B cell (primary cell): ENCODE measurements at regions not wholly inside any gene's neighbourhood (a gene's known extent, or its start where the extent isn't known, plus 50 kb on each side); places are given as distances from the start of the nearest gene placed in this dataset.
"Not testable (repeated sequence)": the region's sequence is repeated elsewhere in the genome, so short reads cannot be mapped to it uniquely, and the experiment has no call there.

Experiments used
- ATAC-seq: fragments of 200-7000 bp; cut with Tn5 transposase; one replicate; pipeline ENCODE4 v1.10.0; 2021; ENCODE audit warnings: low read depth, mild to moderate bottlenecking, moderate number of reproducible peaks, moderate library complexity
- CTCF ChIA-PET: fragments of 350-600 bp; sonication (Branson Sonifier 250); formaldehyde crosslinking; loops from one replicate; lab custom pipeline; 2021; ENCODE audit warnings: antibody characterized with exemption, inconsistent platforms; lab: Charles Lee
- POLR2A ChIA-PET: fragments of 350-600 bp; sonication (Branson Sonifier 250); formaldehyde crosslinking; loops from one replicate; lab custom pipeline; 2021; ENCODE audit warnings: antibody characterized with exemption; lab: Charles Lee
- DNase-seq: peaks from one replicate; pipeline ENCODE4 v3.0.0; 2013
- H2AFZ ChIP-seq: 2 replicates; pipeline ENCODE4 v1.6.1; 2012; ENCODE audit warnings: mild to moderate bottlenecking, low read depth, low read length; ENCODE audit not compliant: insufficient read depth, poor library complexity, severe bottlenecking
- H3K27ac ChIP-seq, 2 donors: 1 replicate in 1 of 2; 2 replicates in 1 of 2; pipeline ENCODE4 v1.5.1; 2012 to 2013; ENCODE audit warnings: low read length in 2 of 2, mild to moderate bottlenecking in 2 of 2, moderate library complexity in 1 of 2
- H3K27me3 ChIP-seq, 4 experiments: fragments of 200-600 bp in 1 of 4; sonication (generic) in 1 of 4; replicated peaks in 1 of 4; 1 replicate in 2 of 4; 2 replicates in 2 of 4; pipeline versions ENCODE4 v1.6.1 to v1.7.0; 2013 to 2016; ENCODE audit warnings: low read length in 3 of 4, mild to moderate bottlenecking in 2 of 4, mixed read lengths in 1 of 4, moderate library complexity in 1 of 4; ENCODE audit not compliant: insufficient read depth in 4 of 4, control insufficient read depth in 3 of 4; ENCODE audit errors: control extremely low read depth in 1 of 4
- H3K36me3 ChIP-seq, 2 experiments: replicated peaks in 1 of 2; 1 replicate in 1 of 2; 2 replicates in 1 of 2; pipeline versions ENCODE4 v1.6.1 to v1.7.1; 2013; ENCODE audit warnings: low read length in 1 of 2; ENCODE audit not compliant: insufficient read depth in 2 of 2, control insufficient read depth in 1 of 2; ENCODE audit errors: control extremely low read depth in 1 of 2, extremely low read depth in 1 of 2
- H3K4me1 ChIP-seq, 2 donors: fragments of 200-600 bp in 1 of 2; sonication (generic) in 1 of 2; 1 replicate in 1 of 2; 2 replicates in 1 of 2; pipeline versions ENCODE4 v1.5.1 to v1.6.1; 2013 to 2017; ENCODE audit warnings: low read length in 2 of 2; ENCODE audit not compliant: control insufficient read depth in 2 of 2, insufficient read depth in 2 of 2
- H3K4me2 ChIP-seq: replicated peaks from 2 replicates; pipeline ENCODE3; 2012; ENCODE audit warnings: mild to moderate bottlenecking, low read depth, low read length; ENCODE audit not compliant: poor library complexity, severe bottlenecking
- H3K4me3 ChIP-seq, 5 experiments: fragments of 200-600 bp in 1 of 5; sonication (generic) in 1 of 5; 1 replicate in 3 of 5; 2 replicates in 2 of 5; pipeline versions ENCODE4 v1.5.1 to v1.7.0; 2011 to 2016; ENCODE audit warnings: low read length in 4 of 5, mild to moderate bottlenecking in 4 of 5, low read depth in 2 of 5, control low read depth in 1 of 5, moderate library complexity in 1 of 5; ENCODE audit not compliant: insufficient read depth in 1 of 5; ENCODE audit errors: control extremely low read depth in 1 of 5, extremely low read depth in 1 of 5
- H3K79me2 ChIP-seq: fragments of 200-600 bp; sonication (generic); one replicate; pipeline ENCODE4 v1.6.0; 2016; ENCODE audit warnings: low read length; ENCODE audit not compliant: control insufficient read depth, insufficient read depth
- H3K9ac ChIP-seq: fragments of 200-600 bp; sonication (generic); 2 replicates; pipeline ENCODE4 v1.6.1; 2017; ENCODE audit warnings: mild to moderate bottlenecking, low read length, moderate library complexity
- H3K9me3 ChIP-seq, 3 donors: one replicate each; pipeline versions ENCODE4 v1.6.1 to v1.7.1; 2013; ENCODE audit warnings: low read length in 2 of 3; ENCODE audit not compliant: control insufficient read depth in 2 of 3, insufficient read depth in 1 of 3; ENCODE audit errors: control extremely low read depth in 1 of 3
- H4K20me1 ChIP-seq: 2 replicates; pipeline ENCODE4 v1.6.0; 2012; ENCODE audit warnings: mild to moderate bottlenecking, low read length; ENCODE audit not compliant: insufficient read depth, control insufficient read depth, poor library complexity, severe bottlenecking
- H3K27ac Mint-ChIP-seq: one replicate; pipeline ENCODE4 v1.8.0; 2021; ENCODE audit warnings: mixed read lengths
- H3K27me3 Mint-ChIP-seq: one replicate; pipeline ENCODE4 v1.8.0; 2021; ENCODE audit warnings: mixed read lengths
- H3K4me1 Mint-ChIP-seq: one replicate; pipeline ENCODE4 v1.8.0; 2021; ENCODE audit warnings: mixed read lengths
- H3K4me3 Mint-ChIP-seq: one replicate; pipeline ENCODE4 v1.8.0; 2021; ENCODE audit warnings: mixed read lengths
- H3K9me3 Mint-ChIP-seq: one replicate; pipeline ENCODE4 v1.8.0; 2022; ENCODE audit warnings: mixed read lengths; ENCODE audit not compliant: insufficient read depth
- EZH2 ChIP-seq: IDR thresholded peaks from 2 replicates; pipeline ENCODE4 v1.6.1; 2012; ENCODE audit warnings: borderline replicate concordance, low read depth, mild to moderate bottlenecking, moderate library complexity, low read length; ENCODE audit not compliant: insufficient read depth, poor library complexity, severe bottlenecking
- WGBS: methylation state at CpG from one replicate; pipeline ENCODE4 v1.1.5; 2013; ENCODE audit warnings: missing lambda C conversion rate; ENCODE audit not compliant: insufficient coverage; 5-methylcytosine and 5-hydroxymethylcytosine counted together
- intact Hi-C: fragments of 100-400 bp; cut with micrococcal nuclease; formaldehyde crosslinking; loops from one replicate; pipeline ENCODE4 v1.10.0; 2022
- TF ChIP-seq, protein P1 (sequence below): fragments of 200-600 bp; IDR thresholded peaks from one replicate; pipeline ENCODE4 v1.8.0; 2022; ENCODE audit warnings: antibody characterized with exemption, mild to moderate bottlenecking

- peaks cover 0 to 4% (median 0%) of the 10 kb centered on the region in 4 experiments for H3K27me3 ChIP-seq
- DNase-seq (no peak), ATAC-seq (no peak)
- Mint-ChIP-seq H3K4me3 (no peak overlapping the region), H3K4me1 (no peaks in the 10 kb centered on the region), H3K27ac (no peak overlapping the region), H3K9me3 (no peaks in the 10 kb centered on the region), H3K27me3 (no peaks in the 10 kb centered on the region)
- no peak overlapping the region for H3K4me2 ChIP-seq
- POLR2A ChIA-PET, result no interaction called here
- H3K27ac ChIP-seq, result no peak overlapping the region
- no peaks in the 10 kb centered on the region for H3K4me1 ChIP-seq
- 100% methylated on average over 1 of the region's 3 CpGs for WGBS
- no peaks in the 10 kb centered on the region for H3K36me3 ChIP-seq
- H2AFZ ChIP-seq, result no peak overlapping the region
- H3K9ac ChIP-seq, result no peak overlapping the region
- H3K79me2 ChIP-seq, result no peaks in the 10 kb centered on the region
- H4K20me1 ChIP-seq, result no peaks in the 10 kb centered on the region
- no peaks in the 10 kb centered on the region for H3K9me3 ChIP-seq
- no peak for TF ChIP-seq EZH2
- TF ChIP-seq, protein P1, sequence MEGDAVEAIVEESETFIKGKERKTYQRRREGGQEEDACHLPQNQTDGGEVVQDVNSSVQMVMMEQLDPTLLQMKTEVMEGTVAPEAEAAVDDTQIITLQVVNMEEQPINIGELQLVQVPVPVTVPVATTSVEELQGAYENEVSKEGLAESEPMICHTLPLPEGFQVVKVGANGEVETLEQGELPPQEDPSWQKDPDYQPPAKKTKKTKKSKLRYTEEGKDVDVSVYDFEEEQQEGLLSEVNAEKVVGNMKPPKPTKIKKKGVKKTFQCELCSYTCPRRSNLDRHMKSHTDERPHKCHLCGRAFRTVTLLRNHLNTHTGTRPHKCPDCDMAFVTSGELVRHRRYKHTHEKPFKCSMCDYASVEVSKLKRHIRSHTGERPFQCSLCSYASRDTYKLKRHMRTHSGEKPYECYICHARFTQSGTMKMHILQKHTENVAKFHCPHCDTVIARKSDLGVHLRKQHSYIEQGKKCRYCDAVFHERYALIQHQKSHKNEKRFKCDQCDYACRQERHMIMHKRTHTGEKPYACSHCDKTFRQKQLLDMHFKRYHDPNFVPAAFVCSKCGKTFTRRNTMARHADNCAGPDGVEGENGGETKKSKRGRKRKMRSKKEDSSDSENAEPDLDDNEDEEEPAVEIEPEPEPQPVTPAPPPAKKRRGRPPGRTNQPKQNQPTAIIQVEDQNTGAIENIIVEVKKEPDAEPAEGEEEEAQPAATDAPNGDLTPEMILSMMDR, result no peak
- H3K4me3 ChIP-seq, result no peak overlapping the region
- intact Hi-C loops, result no loop called here
- CTCF ChIA-PET, result no interaction called here
Measured at GRCh38 chrX:39796856-39797255, 300.9 kb downstream of the BCOR start.

DNA sequence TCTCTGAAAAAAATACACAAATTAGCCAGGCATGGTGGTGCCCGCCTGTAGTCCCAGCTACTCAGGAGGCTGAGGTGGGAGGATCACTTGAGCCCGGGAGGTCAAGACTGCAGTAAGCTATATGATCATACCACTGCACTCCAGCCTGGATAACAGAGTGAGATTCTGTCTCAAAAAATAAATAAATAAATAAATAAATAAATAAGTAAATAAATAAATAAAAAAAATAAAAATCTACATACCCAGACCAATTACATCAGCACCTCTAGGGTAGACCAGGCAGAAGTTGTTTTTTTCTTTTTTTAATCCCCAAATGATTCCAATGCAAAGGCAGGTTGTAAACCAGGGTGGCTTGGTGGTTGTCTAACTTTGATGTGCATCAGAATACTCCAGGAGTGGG, 299.3 kb downstream of the BCOR start:
- H3K27ac ChIP-seq, H3K9me3 Mint-ChIP-seq, DNase-seq, H3K27me3 Mint-ChIP-seq, H3K27ac Mint-ChIP-seq, H2AFZ ChIP-seq, H3K27me3 ChIP-seq, H3K9me3 ChIP-seq, H3K4me3 ChIP-seq, CTCF ChIA-PET, H3K9ac ChIP-seq, H3K4me1 ChIP-seq, intact Hi-C loops, H3K4me1 Mint-ChIP-seq, ATAC-seq, H3K79me2 ChIP-seq, H4K20me1 ChIP-seq, POLR2A ChIA-PET, H3K4me2 ChIP-seq, H3K4me3 Mint-ChIP-seq, H3K36me3 ChIP-seq: not testable (repeated sequence)
- no CpG with 5 or more reads among the region's 2 CpGs for WGBS
